Vagina (tissue), 2 donors: ENCODE measurements at regions not wholly inside any gene's neighbourhood (a gene's known extent, or its start where the extent isn't known, plus 50 kb on each side); places are given as distances from the start of the nearest gene placed in this dataset.
"Not testable (repeated sequence)": the region's sequence is repeated elsewhere in the genome, so short reads cannot be mapped to it uniquely, and the experiment has no call there.

Source experiments
- DNase-seq, 2 donors: peaks; one replicate each; pipeline ENCODE4 v3.0.0-alpha.2; 2017; ENCODE audit errors: extremely low spot score in 2 of 2
- H3K27ac ChIP-seq: fragments of 200-600 bp; sonication (generic); one replicate; pipeline ENCODE4 v1.5.1; 2019
- H3K27me3 ChIP-seq: fragments of 200-600 bp; sonication (generic); one replicate; pipeline ENCODE4 v1.5.1; 2019
- H3K36me3 ChIP-seq, 2 donors: fragments of 200-600 bp; sonication (generic); one replicate each; pipeline ENCODE4 v1.5.1; 2017 to 2019
- H3K4me1 ChIP-seq: fragments of 200-600 bp; sonication (generic); one replicate; pipeline ENCODE4 v1.5.1; 2019
- H3K4me3 ChIP-seq, 2 donors: fragments of 200-600 bp; sonication (generic); 1 replicate in 1 of 2; 2 replicates in 1 of 2; pipeline ENCODE4 v1.5.1; 2016 to 2019
- H3K9me3 ChIP-seq: fragments of 200-600 bp; sonication (generic); one replicate; pipeline ENCODE4 v1.5.1; 2019
- CTCF ChIP-seq, 3 experiments: fragments of 450-650 bp in 2 of 3; fragments of 200-600 bp in 1 of 3; sonication (generic) in 1 of 3; IDR thresholded peaks; one replicate each; pipeline ENCODE4 v1.5.1; 2017 to 2019; ENCODE audit warnings: antibody characterized with exemption in 3 of 3, mild to moderate bottlenecking in 2 of 3, moderate library complexity in 2 of 3
- POLR2A ChIP-seq, 2 donors: fragments of 450-650 bp; IDR thresholded peaks; one replicate each; pipeline ENCODE4 v1.6.1; 2017; ENCODE audit warnings: antibody characterized with exemption in 2 of 2, mild to moderate bottlenecking in 2 of 2, moderate library complexity in 2 of 2
- POLR2AphosphoS5 ChIP-seq, 2 donors: sonication (generic); formaldehyde crosslinking; IDR thresholded peaks; one replicate each; pipeline ENCODE4 v1.9.0; 2017; ENCODE audit warnings: antibody characterized with exemption in 2 of 2, mild to moderate bottlenecking in 2 of 2, low read depth in 1 of 2; ENCODE audit not compliant: insufficient read depth in 1 of 2
- intact Hi-C: fragments of 100-400 bp; cut with DNase I; formaldehyde crosslinking; loops from one replicate; pipeline ENCODE4 v1.15.1; 2023

- intact Hi-C loops: no loop called here
- Histone ChIP-seq H3K4me3 (no peak overlapping the region), H3K27ac (no peak overlapping the region), H3K9me3 (no peaks in the 10 kb centered on the region), H3K27me3 (no peaks in the 10 kb centered on the region), H3K36me3 (no peaks in the 10 kb centered on the region), H3K4me1 (no peaks in the 10 kb centered on the region)
- DNase-seq: no peak
- TF ChIP-seq POLR2AphosphoS5 (IDR thresholded peaks at IDR 0.05; ENCODE audit: insufficient read depth in 1 of 2, low read depth in 1 of 2) (no peak), POLR2A (IDR thresholded peaks at IDR 0.05) (no peak), CTCF (IDR thresholded peaks at IDR 0.05) (no peak)
These were observed 78.3 kb upstream of the RGS1 start for GRCh38 chr1:192497214-192497794.

- H3K27me3 ChIP-seq, H3K36me3 ChIP-seq, H3K4me3 ChIP-seq, H3K27ac ChIP-seq, H3K4me1 ChIP-seq, DNase-seq, intact Hi-C loops, H3K9me3 ChIP-seq: not testable (repeated sequence)
These were observed 77.5 kb upstream of the RGS1 start for GRCh38 chr1:192498092-192498491.

- DNase-seq, H3K36me3 ChIP-seq, intact Hi-C loops, H3K27ac ChIP-seq, H3K9me3 ChIP-seq, H3K27me3 ChIP-seq, H3K4me1 ChIP-seq, H3K4me3 ChIP-seq: not testable (repeated sequence)
These were observed 76.5 kb upstream of the RGS1 start for GRCh38 chr1:192499061-192499581.

GRCh38 chr1:192500541-192500940 lies 75.0 kb upstream of the RGS1 start:
- DNase-seq, H3K9me3 ChIP-seq, H3K36me3 ChIP-seq, intact Hi-C loops, H3K4me3 ChIP-seq, H3K4me1 ChIP-seq, H3K27ac ChIP-seq, H3K27me3 ChIP-seq: not testable (repeated sequence)

GRCh38 chr1:192506741-192507155 lies 68.8 kb upstream of the RGS1 start:
- intact Hi-C loops: no loop called here
- H3K36me3 ChIP-seq: no peaks in the 10 kb centered on the region
- DNase-seq: no peak
- no peak for TF ChIP-seq POLR2A (IDR thresholded peaks at IDR 0.05)
- TF ChIP-seq CTCF (IDR thresholded peaks at IDR 0.05): no peak
- TF ChIP-seq POLR2AphosphoS5 (IDR thresholded peaks at IDR 0.05; ENCODE audit: insufficient read depth in 1 of 2, low read depth in 1 of 2): no peak
- H3K27me3 ChIP-seq: no peaks in the 10 kb centered on the region
- no peak overlapping the region for H3K27ac ChIP-seq
- H3K4me3 ChIP-seq: no peak overlapping the region
- H3K9me3 ChIP-seq: no peaks in the 10 kb centered on the region
- no peaks in the 10 kb centered on the region for H3K4me1 ChIP-seq

GRCh38 chr1:192512426-192513162 lies 63.0 kb upstream of the RGS1 start:
- H3K36me3 ChIP-seq: no peaks in the 10 kb centered on the region
- no peak for DNase-seq
- H3K4me1 ChIP-seq: no peaks in the 10 kb centered on the region
- no peak overlapping the region for H3K27ac ChIP-seq
- H3K4me3 ChIP-seq: no peak overlapping the region
- no peaks in the 10 kb centered on the region for H3K9me3 ChIP-seq
- intact Hi-C loops: no loop called here
- no peaks in the 10 kb centered on the region for H3K27me3 ChIP-seq
- no peak for TF ChIP-seq POLR2A (IDR thresholded peaks at IDR 0.05)
- TF ChIP-seq CTCF (IDR thresholded peaks at IDR 0.05): no peak
- TF ChIP-seq POLR2AphosphoS5 (IDR thresholded peaks at IDR 0.05; ENCODE audit: insufficient read depth in 1 of 2, low read depth in 1 of 2): no peak
